ENCODE measurements at regions not wholly inside any gene's neighbourhood (a gene's known extent, or its start where the extent isn't known, plus 50 kb on each side); places are given as distances from the start of the nearest gene placed in this dataset.

- Histone ChIP-seq H3K79me1 (replicated peaks; ENCODE audit: low read length, poor library complexity, severe bottlenecking) (no peaks in the 10 kb centered on the region), H3K27ac (ENCODE audit: low read length, poor library complexity, severe bottlenecking) (no peak overlapping the region), H3K18ac (ENCODE audit: low read depth in 1 of 2, low read length in 2 of 2) (no peak overlapping the region), H3K9ac (ENCODE audit: low read length) (no peak overlapping the region), H2BK15ac (ENCODE audit: low read depth, poor library complexity, severe bottlenecking) (no peak overlapping the region), H3K4me2 (ENCODE audit: low read length, poor library complexity, severe bottlenecking) (no peak overlapping the region), H3K4me1 (ENCODE audit: control insufficient read depth, insufficient read depth, low read depth, low read length) (no peaks in the 10 kb centered on the region), H2AK5ac (ENCODE audit: low read length, severe bottlenecking) (no peak overlapping the region), H3K27me3 (ENCODE audit: control insufficient read depth in 1 of 2, insufficient read depth in 1 of 2, low read length in 2 of 2) (no peaks in the 10 kb centered on the region), H2BK120ac (ENCODE audit: low read depth, low read length) (no peak overlapping the region), H2BK5ac (ENCODE audit: low read depth, low read length, poor library complexity, severe bottlenecking) (no peak overlapping the region), H4K8ac (ENCODE audit: low read length) (no peak overlapping the region), H3K14ac (ENCODE audit: low read length in 2 of 2) (no peak overlapping the region), H3K23ac (ENCODE audit: low read length in 2 of 2) (no peak overlapping the region), H2AFZ (ENCODE audit: low read depth, low read length) (no peak overlapping the region), H3K36me3 (ENCODE audit: control insufficient read depth in 1 of 2, insufficient read depth in 2 of 2, low read depth in 1 of 2, low read length in 2 of 2) (no peaks in the 10 kb centered on the region), H3K9me3 (ENCODE audit: control insufficient read depth, low read length) (no peaks in the 10 kb centered on the region), H3K4ac (ENCODE audit: low read depth in 1 of 2, low read length in 2 of 2) (no peak overlapping the region), H4K91ac (ENCODE audit: low read length) (no peak overlapping the region), H2BK12ac (ENCODE audit: low read length in 2 of 2) (no peak overlapping the region), H3K4me3 (ENCODE audit: insufficient read depth in 1 of 2, low read depth in 1 of 2, low read length in 2 of 2) (no peak overlapping the region)
- DNase-seq: no peak
- WGBS: 85% methylated on average over 4 of the region's 4 CpGs
Observed at GRCh38 chr9:117511852-117512481, 97.1 kb upstream of the ASTN2 start.

GRCh38 chr9:117496307-117496706 lies 81.5 kb upstream of the ASTN2 start:
- Histone ChIP-seq H2AFZ (ENCODE audit: low read depth, low read length) (no peak overlapping the region), H2AK5ac (ENCODE audit: low read length, severe bottlenecking) (no peak overlapping the region), H4K91ac (ENCODE audit: low read length) (no peak overlapping the region), H2BK12ac (ENCODE audit: low read length in 2 of 2) (no peak overlapping the region), H3K9ac (ENCODE audit: low read length) (no peak overlapping the region), H4K8ac (ENCODE audit: low read length) (no peak overlapping the region), H3K4me1 (ENCODE audit: control insufficient read depth, insufficient read depth, low read depth, low read length) (no peaks in the 10 kb centered on the region), H2BK120ac (ENCODE audit: low read depth, low read length) (no peak overlapping the region), H3K4me2 (ENCODE audit: low read length, poor library complexity, severe bottlenecking) (no peak overlapping the region), H2BK5ac (ENCODE audit: low read depth, low read length, poor library complexity, severe bottlenecking) (no peak overlapping the region), H3K27me3 (ENCODE audit: control insufficient read depth in 1 of 2, insufficient read depth in 1 of 2, low read length in 2 of 2) (peaks cover 0 to 4% of the 10 kb centered on the region in 2 experiments), H2BK15ac (ENCODE audit: low read depth, poor library complexity, severe bottlenecking) (no peak overlapping the region), H3K79me1 (replicated peaks; ENCODE audit: low read length, poor library complexity, severe bottlenecking) (no peaks in the 10 kb centered on the region), H3K23ac (ENCODE audit: low read length in 2 of 2) (no peak overlapping the region), H3K4ac (ENCODE audit: low read depth in 1 of 2, low read length in 2 of 2) (no peak overlapping the region), H3K14ac (ENCODE audit: low read length in 2 of 2) (no peak overlapping the region), H3K9me3 (ENCODE audit: control insufficient read depth, low read length) (no peaks in the 10 kb centered on the region), H3K36me3 (ENCODE audit: control insufficient read depth in 1 of 2, insufficient read depth in 2 of 2, low read depth in 1 of 2, low read length in 2 of 2) (no peaks in the 10 kb centered on the region), H3K27ac (ENCODE audit: low read length, poor library complexity, severe bottlenecking) (no peak overlapping the region), H3K4me3 (ENCODE audit: insufficient read depth in 1 of 2, low read depth in 1 of 2, low read length in 2 of 2) (no peak overlapping the region), H3K18ac (ENCODE audit: low read depth in 1 of 2, low read length in 2 of 2) (no peak overlapping the region)
- 77% methylated on average over 2 of the region's 2 CpGs for WGBS
- DNase-seq: no peak

GRCh38 chr9:117494401-117495090 lies 79.7 kb upstream of the ASTN2 start:
- H2AK5ac ChIP-seq (ENCODE audit: low read length, severe bottlenecking): no peak overlapping the region
- H3K4me2 ChIP-seq (ENCODE audit: low read length, poor library complexity, severe bottlenecking): no peak overlapping the region
- H3K23ac ChIP-seq (ENCODE audit: low read length in 2 of 2): no peak overlapping the region
- H3K9ac ChIP-seq (ENCODE audit: low read length): no peak overlapping the region
- no peak overlapping the region for H4K91ac ChIP-seq (ENCODE audit: low read length)
- no peak overlapping the region for H3K18ac ChIP-seq (ENCODE audit: low read depth in 1 of 2, low read length in 2 of 2)
- H3K4ac ChIP-seq (ENCODE audit: low read depth in 1 of 2, low read length in 2 of 2): no peak overlapping the region
- H2BK120ac ChIP-seq (ENCODE audit: low read depth, low read length): no peak overlapping the region
- no peaks in the 10 kb centered on the region for H3K79me1 ChIP-seq (replicated peaks; ENCODE audit: low read length, poor library complexity, severe bottlenecking)
- no peak overlapping the region for H3K14ac ChIP-seq (ENCODE audit: low read length in 2 of 2)
- no peak overlapping the region for H4K8ac ChIP-seq (ENCODE audit: low read length)
- peaks cover 0 to 4% of the 10 kb centered on the region in 2 experiments for H3K27me3 ChIP-seq (ENCODE audit: control insufficient read depth in 1 of 2, insufficient read depth in 1 of 2, low read length in 2 of 2)
- no peaks in the 10 kb centered on the region for H3K9me3 ChIP-seq (ENCODE audit: control insufficient read depth, low read length)
- no peak overlapping the region for H2BK12ac ChIP-seq (ENCODE audit: low read length in 2 of 2)
- H3K4me3 ChIP-seq (ENCODE audit: insufficient read depth in 1 of 2, low read depth in 1 of 2, low read length in 2 of 2): no peak overlapping the region
- H3K4me1 ChIP-seq (ENCODE audit: control insufficient read depth, insufficient read depth, low read depth, low read length): no peaks in the 10 kb centered on the region
- no peak overlapping the region for H2BK5ac ChIP-seq (ENCODE audit: low read depth, low read length, poor library complexity, severe bottlenecking)
- H3K36me3 ChIP-seq (ENCODE audit: control insufficient read depth in 1 of 2, insufficient read depth in 2 of 2, low read depth in 1 of 2, low read length in 2 of 2): no peaks in the 10 kb centered on the region
- H2BK15ac ChIP-seq (ENCODE audit: low read depth, poor library complexity, severe bottlenecking): no peak overlapping the region
- no peak overlapping the region for H2AFZ ChIP-seq (ENCODE audit: low read depth, low read length)
- WGBS: 75% methylated on average over 2 of the region's 3 CpGs
- no peak for DNase-seq
- H3K27ac ChIP-seq (ENCODE audit: low read length, poor library complexity, severe bottlenecking): no peak overlapping the region

- Histone ChIP-seq H3K27me3 (ENCODE audit: control insufficient read depth in 1 of 2, insufficient read depth in 1 of 2, low read length in 2 of 2) (no peaks in the 10 kb centered on the region), H3K14ac (ENCODE audit: low read length in 2 of 2) (no peak overlapping the region), H2BK12ac (ENCODE audit: low read length in 2 of 2) (no peak overlapping the region), H4K91ac (ENCODE audit: low read length) (no peak overlapping the region), H3K9me3 (ENCODE audit: control insufficient read depth, low read length) (no peaks in the 10 kb centered on the region), H2AK5ac (ENCODE audit: low read length, severe bottlenecking) (no peak overlapping the region), H3K4ac (ENCODE audit: low read depth in 1 of 2, low read length in 2 of 2) (no peak overlapping the region), H3K36me3 (ENCODE audit: control insufficient read depth in 1 of 2, insufficient read depth in 2 of 2, low read depth in 1 of 2, low read length in 2 of 2) (no peaks in the 10 kb centered on the region), H3K79me1 (replicated peaks; ENCODE audit: low read length, poor library complexity, severe bottlenecking) (no peaks in the 10 kb centered on the region), H3K4me3 (ENCODE audit: insufficient read depth in 1 of 2, low read depth in 1 of 2, low read length in 2 of 2) (no peak overlapping the region), H3K4me2 (ENCODE audit: low read length, poor library complexity, severe bottlenecking) (no peak overlapping the region), H3K23ac (ENCODE audit: low read length in 2 of 2) (no peak overlapping the region), H2BK15ac (ENCODE audit: low read depth, poor library complexity, severe bottlenecking) (no peak overlapping the region), H2BK120ac (ENCODE audit: low read depth, low read length) (no peak overlapping the region), H3K18ac (ENCODE audit: low read depth in 1 of 2, low read length in 2 of 2) (no peak overlapping the region), H2AFZ (ENCODE audit: low read depth, low read length) (no peak overlapping the region), H3K9ac (ENCODE audit: low read length) (no peak overlapping the region), H2BK5ac (ENCODE audit: low read depth, low read length, poor library complexity, severe bottlenecking) (no peak overlapping the region), H3K4me1 (ENCODE audit: control insufficient read depth, insufficient read depth, low read depth, low read length) (peaks cover 2% of the 10 kb centered on the region), H4K8ac (ENCODE audit: low read length) (no peak overlapping the region), H3K27ac (ENCODE audit: low read length, poor library complexity, severe bottlenecking) (no peak overlapping the region)
- no peak for DNase-seq
- WGBS: 59% methylated on average over 3 of the region's 3 CpGs
Observed at GRCh38 chr9:117492476-117492875, 77.6 kb upstream of the ASTN2 start.
